IMR-90 (cell line): ENCODE measurements at regions not wholly inside any gene's neighbourhood (a gene's known extent, or its start where the extent isn't known, plus 50 kb on each side); places are given as distances from the start of the nearest gene placed in this dataset.
A peak's percentile ranks its signal among the peaks of the same experiment; 100 is the strongest.

Experiments
- ATAC-seq: fragments of 200-7000 bp; cut with Tn5 transposase; 2 replicates; pipeline ENCODE4 v1.9.1; 2020; ENCODE audit warnings: low read depth, mild to moderate bottlenecking, moderate library complexity
- BruUV-seq: library from RNA; stranded (reverse); fragments of 400-500 nt; replicated peaks from 2 replicates; lab custom pipeline; 2021; lab: Mats Ljungman, UMichigan
- CTCF ChIA-PET: fragments of 300-600 bp; formaldehyde crosslinking; extraction: SDS; loops from one replicate; lab custom pipeline; 2021; ENCODE audit warnings: antibody characterized with exemption; lab: Yijun Ruan, JAX
- POLR2A ChIA-PET: fragments of 300-600 bp; sonication (Branson Sonifier 250); formaldehyde crosslinking; loops from one replicate; lab custom pipeline; 2022; ENCODE audit warnings: antibody characterized with exemption; ENCODE audit not compliant: unreplicated experiment; lab: Charles Lee
- DNase-seq: peaks from one replicate; pipeline ENCODE4 v3.0.0; 2013
- H2AFZ ChIP-seq: replicated peaks from 2 replicates; pipeline ENCODE3; 2013; ENCODE audit warnings: low read length, mild to moderate bottlenecking; ENCODE audit not compliant: poor library complexity
- H2AK5ac ChIP-seq: 2 replicates; pipeline ENCODE4 v1.6.1; 2013; ENCODE audit warnings: low read depth, low read length, inconsistent platforms
- H2AK9ac ChIP-seq: replicated peaks from 2 replicates; pipeline ENCODE3; 2013; ENCODE audit warnings: mild to moderate bottlenecking, low read depth, low read length, moderate library complexity; ENCODE audit not compliant: poor library complexity
- H2BK120ac ChIP-seq: 2 replicates; pipeline ENCODE4 v1.6.1; 2013; ENCODE audit warnings: low read depth, low read length, inconsistent platforms
- H2BK15ac ChIP-seq: 3 replicates; pipeline ENCODE4 v1.6.1; 2013; ENCODE audit warnings: low read depth, low read length, inconsistent platforms
- H2BK20ac ChIP-seq: 2 replicates; pipeline ENCODE4 v1.6.1; 2013; ENCODE audit warnings: low read depth, mild to moderate bottlenecking, inconsistent platforms, low read length, moderate library complexity
- H2BK5ac ChIP-seq: 2 replicates; pipeline ENCODE4 v1.6.1; 2013; ENCODE audit warnings: mild to moderate bottlenecking, low read depth, low read length, inconsistent platforms; ENCODE audit not compliant: poor library complexity, severe bottlenecking
- H3K14ac ChIP-seq: replicated peaks from 2 replicates; pipeline ENCODE4 v1.6.1; 2013; ENCODE audit warnings: low read depth, low read length, inconsistent platforms
- H3K18ac ChIP-seq: 2 replicates; pipeline ENCODE4 v1.6.1; 2013; ENCODE audit warnings: low read depth, low read length, control low read depth
- H3K23ac ChIP-seq: 2 replicates; pipeline ENCODE4 v1.6.1; 2013; ENCODE audit warnings: low read depth, low read length, inconsistent platforms
- H3K27ac ChIP-seq: 2 replicates; pipeline ENCODE4 v1.5.1; 2013; ENCODE audit warnings: mild to moderate bottlenecking, control low read depth, low read length; ENCODE audit not compliant: insufficient read depth
- H3K27me3 ChIP-seq: 2 replicates; pipeline ENCODE4 v1.6.1; 2013; ENCODE audit warnings: low read length; ENCODE audit not compliant: control insufficient read depth, insufficient read depth
- H3K36me3 ChIP-seq: 2 replicates; pipeline ENCODE4 v1.6.1; 2013; ENCODE audit warnings: low read length, mixed read lengths; ENCODE audit not compliant: control insufficient read depth, insufficient read depth
- H3K4ac ChIP-seq: 2 replicates; pipeline ENCODE4 v1.6.1; 2013; ENCODE audit warnings: low read depth, low read length, inconsistent platforms
- H3K4me1 ChIP-seq: 2 replicates; pipeline ENCODE4 v1.6.1; 2013; ENCODE audit warnings: low read length, mixed read lengths; ENCODE audit not compliant: control insufficient read depth, insufficient read depth
- H3K4me2 ChIP-seq: 2 replicates; pipeline ENCODE4 v1.6.1; 2013; ENCODE audit warnings: low read depth, mild to moderate bottlenecking, control low read depth, low read length, moderate library complexity
- H3K4me3 ChIP-seq: 2 replicates; pipeline ENCODE4 v1.5.1; 2013; ENCODE audit warnings: low read depth, mild to moderate bottlenecking, control low read depth, low read length, moderate library complexity; ENCODE audit not compliant: insufficient read depth
- H3K56ac ChIP-seq: 2 replicates; pipeline ENCODE4 v1.6.1; 2013; ENCODE audit warnings: low read length, inconsistent platforms; ENCODE audit not compliant: insufficient read depth; ENCODE audit errors: extremely low read depth
- H3K79me1 ChIP-seq, 2 experiments: 2 replicates each; pipeline ENCODE4 v1.6.1; 2013; ENCODE audit warnings: low read length in 2 of 2, inconsistent platforms in 1 of 2, low read depth in 1 of 2
- H3K9ac ChIP-seq: 2 replicates; pipeline ENCODE4 v1.6.1; 2013; ENCODE audit warnings: low read depth, low read length, control low read depth
- H3K9me1 ChIP-seq: 2 replicates; pipeline ENCODE4 v1.6.1; 2013; ENCODE audit warnings: low read length, inconsistent platforms; ENCODE audit not compliant: insufficient read depth
- H3K9me3 ChIP-seq: 2 replicates; pipeline ENCODE4 v1.6.1; 2013; ENCODE audit warnings: low read length; ENCODE audit not compliant: control insufficient read depth, insufficient read depth
- H4K20me1 ChIP-seq: 2 replicates; pipeline ENCODE4 v1.6.1; 2013; ENCODE audit warnings: low read length, inconsistent platforms; ENCODE audit not compliant: insufficient read depth
- H4K5ac ChIP-seq: 2 replicates; pipeline ENCODE4 v1.6.1; 2013; ENCODE audit warnings: mild to moderate bottlenecking, low read depth, low read length, control low read depth
- H4K8ac ChIP-seq, 2 experiments: 2 replicates each; pipeline ENCODE4 v1.6.1; 2013; ENCODE audit warnings: low read depth in 2 of 2, low read length in 2 of 2, control low read depth in 1 of 2, inconsistent platforms in 1 of 2
- H4K91ac ChIP-seq: 2 replicates; pipeline ENCODE4 v1.6.1; 2013; ENCODE audit warnings: low read depth, low read length, inconsistent platforms; ENCODE audit not compliant: insufficient read depth
- BHLHE40 ChIP-seq: fragments of 150-350 bp; IDR thresholded peaks from 2 replicates; pipeline ENCODE4 v1.6.1; 2016; ENCODE audit warnings: mild to moderate bottlenecking, low read depth, low read length
- CHD1 ChIP-seq: IDR thresholded peaks from 2 replicates; pipeline ENCODE4 v1.6.1; 2012; ENCODE audit warnings: low read depth, low read length, improper control_type of control experiment
- CTCF ChIP-seq: conservative IDR thresholded peaks from 2 replicates; pipeline ENCODE4 v1.5.1; 2012; ENCODE audit warnings: mild to moderate bottlenecking, low read depth, low read length, improper control_type of control experiment
- MAZ ChIP-seq: IDR thresholded peaks from 2 replicates; pipeline ENCODE4 v1.6.1; 2012; ENCODE audit warnings: low read depth, mild to moderate bottlenecking, low read length, improper control_type of control experiment, moderate library complexity, borderline replicate concordance
- MXI1 ChIP-seq: IDR thresholded peaks from 2 replicates; pipeline ENCODE4 v1.6.1; 2012; ENCODE audit warnings: low read depth, mild to moderate bottlenecking, low read length, moderate library complexity, borderline replicate concordance
- NFE2L2 ChIP-seq: fragments of 150-350 bp; IDR thresholded peaks from 2 replicates; pipeline ENCODE4 v1.6.1; 2016; ENCODE audit warnings: low read depth, mild to moderate bottlenecking, low read length
- RAD21 ChIP-seq: IDR thresholded peaks from 2 replicates; pipeline ENCODE4 v1.6.1; 2012; ENCODE audit warnings: low read length, improper control_type of control experiment
- RCOR1 ChIP-seq: IDR thresholded peaks from 2 replicates; pipeline ENCODE4 v1.6.1; 2012; ENCODE audit warnings: mild to moderate bottlenecking, low read length, improper control_type of control experiment; ENCODE audit not compliant: insufficient replicate concordance
- RFX5 ChIP-seq: IDR thresholded peaks from 2 replicates; pipeline ENCODE4 v1.8.0; 2012; ENCODE audit warnings: low read depth, mild to moderate bottlenecking, low read length, moderate library complexity
- SMC3 ChIP-seq: fragments of 150-350 bp; IDR thresholded peaks from 2 replicates; pipeline ENCODE4 v1.6.1; 2016; ENCODE audit warnings: low read depth, mild to moderate bottlenecking, antibody characterized with exemption, low read length, moderate library complexity
- WGBS, 2 experiments: methylation state at CpG; one replicate each; pipeline versions ENCODE4 v1.1.5 to v1.1.7; 2013; ENCODE audit warnings: missing lambda C conversion rate in 2 of 2; ENCODE audit not compliant: insufficient read length in 1 of 2; ENCODE audit errors: extremely low coverage in 2 of 2; 5-methylcytosine and 5-hydroxymethylcytosine counted together
- dilution Hi-C: fragments of 300-500 bp; cut with HindIII; formaldehyde crosslinking; loops from one replicate; pipeline ENCODE4 v1.14.3; 2018; ENCODE audit warnings: low sequenced_read_pairs; ENCODE audit not compliant: unreplicated experiment
- in situ Hi-C: fragments of 300-500 bp; cut with MboI; formaldehyde crosslinking; loops from 3 replicates; pipeline ENCODE4 v1.14.3; 2019; ENCODE audit warnings: low sequenced_read_pairs, inconsistent platforms, mixed read lengths
- intact Hi-C: fragments of 100-400 bp; cut with micrococcal nuclease; formaldehyde crosslinking; loops from 2 replicates; pipeline ENCODE4 v1.10.0; 2022
- TF ChIP-seq, protein P1 (sequence below): fragments of 150-350 bp; IDR thresholded peaks from 2 replicates; pipeline ENCODE4 v1.6.1; 2017; ENCODE audit warnings: mild to moderate bottlenecking, antibody characterized with exemption, low read length, low read depth

GRCh38 chr7:65239324-65239706 is 134.3 kb upstream of the ZNF92 start:
- no peaks in the 10 kb centered on the region for H3K79me1 ChIP-seq
- no peak overlapping the region for H2BK5ac ChIP-seq
- 49% methylated on average over 5 of the region's 20 CpGs; no CpG with 5 or more reads in 1 of the 2 experiments for WGBS, 2 experiments
- ChIA-PET POLR2A (no interaction called here), CTCF (no interaction called here)
- peak overlapping the region; percentile 49 for H2AFZ ChIP-seq
- H3K23ac ChIP-seq: no peak overlapping the region
- H3K36me3 ChIP-seq: no peaks in the 10 kb centered on the region
- dilution Hi-C loops (no loop called here), intact Hi-C loops (no loop called here), in situ Hi-C loops (no loop called here)
- H3K27me3 ChIP-seq: peaks cover 1% of the 10 kb centered on the region; the same call in 1 of the 2 replicates
- H3K4me2 ChIP-seq: no peak overlapping the region
- no peak overlapping the region for H2BK15ac ChIP-seq
- no peak overlapping the region for H2AK5ac ChIP-seq
- H3K18ac ChIP-seq: no peak overlapping the region
- no peaks in the 10 kb centered on the region for H4K20me1 ChIP-seq
- DNase-seq (no peak), ATAC-seq (no peak)
- no peaks in the 10 kb centered on the region for H3K9me1 ChIP-seq
- H3K14ac ChIP-seq: no peak overlapping the region
- no peak overlapping the region for H4K91ac ChIP-seq
- H4K5ac ChIP-seq: no peak overlapping the region
- H3K9me3 ChIP-seq: no peaks in the 10 kb centered on the region
- no peak overlapping the region for H3K27ac ChIP-seq
- H2BK120ac ChIP-seq: no peak overlapping the region
- TF ChIP-seq MXI1 (no peak), CHD1 (no peak), NFE2L2 (no peak), RCOR1 (no peak), BHLHE40 (no peak), MAZ (no peak), RFX5 (no peak), SMC3 (no peak), CTCF (no peak), RAD21 (no peak)
- TF ChIP-seq, protein P1, sequence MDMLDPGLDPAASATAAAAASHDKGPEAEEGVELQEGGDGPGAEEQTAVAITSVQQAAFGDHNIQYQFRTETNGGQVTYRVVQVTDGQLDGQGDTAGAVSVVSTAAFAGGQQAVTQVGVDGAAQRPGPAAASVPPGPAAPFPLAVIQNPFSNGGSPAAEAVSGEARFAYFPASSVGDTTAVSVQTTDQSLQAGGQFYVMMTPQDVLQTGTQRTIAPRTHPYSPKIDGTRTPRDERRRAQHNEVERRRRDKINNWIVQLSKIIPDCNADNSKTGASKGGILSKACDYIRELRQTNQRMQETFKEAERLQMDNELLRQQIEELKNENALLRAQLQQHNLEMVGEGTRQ: no peak
- no peak overlapping the region for H4K8ac ChIP-seq
- H3K4ac ChIP-seq: no peak overlapping the region
- no peak overlapping the region for H3K9ac ChIP-seq
- H3K4me1 ChIP-seq: no peaks in the 10 kb centered on the region
- no peak overlapping the region for H3K56ac ChIP-seq
- no TSS peak for BruUV-seq
- H2AK9ac ChIP-seq: no peak overlapping the region
- H3K4me3 ChIP-seq: no peak overlapping the region; the same call in 1 of the 2 replicates
- no peak overlapping the region for H2BK20ac ChIP-seq
